ENCODE measurements at regions not wholly inside any gene's neighbourhood (a gene's known extent, or its start where the extent isn't known, plus 50 kb on each side); places are given as distances from the start of the nearest gene placed in this dataset.
"Not testable (repeated sequence)": the region's sequence is repeated elsewhere in the genome, so short reads cannot be mapped to it uniquely, and the experiment has no call there.

GRCh38 chr3:25897019-25897418, 107.1 kb downstream of the OXSM start:
- DNase-seq, result no peak

- no peak for DNase-seq
Observed at GRCh38 chr3:25899352-25900101, 109.6 kb downstream of the OXSM start.

- DNase-seq, result no peak
Observed at GRCh38 chr3:25900161-25900560, 110.3 kb downstream of the OXSM start.

- no peak for DNase-seq
Observed at GRCh38 chr3:25901796-25902195, 111.9 kb downstream of the OXSM start.

GRCh38 chr3:25902586-25902985, 112.7 kb downstream of the OXSM start:
- no peak for DNase-seq

- no peak for DNase-seq
Observed at GRCh38 chr3:25903371-25904129, 113.7 kb downstream of the OXSM start.

GRCh38 chr3:25904206-25904605, 114.3 kb downstream of the OXSM start:
- no peak for DNase-seq

- no peak for DNase-seq
Observed at GRCh38 chr3:25906132-25906906, 116.4 kb downstream of the OXSM start.

GRCh38 chr3:25907081-25907480, 117.2 kb downstream of the OXSM start:
- no peak for DNase-seq

GRCh38 chr3:25910105-25910504, 120.2 kb downstream of the OXSM start:
- no peak for DNase-seq

GRCh38 chr3:25910997-25911396, 121.1 kb downstream of the OXSM start:
- DNase-seq, result no peak

GRCh38 chr3:25911525-25912295, 121.8 kb downstream of the OXSM start:
- no peak for DNase-seq

- DNase-seq, result no peak
Observed at GRCh38 chr3:25913179-25913578, 123.3 kb downstream of the OXSM start.

- DNase-seq, result no peak
Observed at GRCh38 chr3:25915673-25916072, 125.8 kb downstream of the OXSM start.

GRCh38 chr3:25916321-25916720, 126.4 kb downstream of the OXSM start:
- DNase-seq, result no peak

GRCh38 chr3:25931967-25932366, 142.1 kb downstream of the OXSM start:
- not testable (repeated sequence) for DNase-seq

GRCh38 chr3:25938566-25939325, 148.9 kb downstream of the OXSM start:
- DNase-seq, result no peak

GRCh38 chr3:25940935-25941334, 151.0 kb downstream of the OXSM start:
- no peak for DNase-seq

- DNase-seq, result no peak
Observed at GRCh38 chr3:25944329-25944728, 154.4 kb downstream of the OXSM start.

GRCh38 chr3:25945366-25945765, 155.5 kb downstream of the OXSM start:
- DNase-seq, result no peak

GRCh38 chr3:25945836-25946235, 155.9 kb downstream of the OXSM start:
- DNase-seq, result no peak

- no peak for DNase-seq
Observed at GRCh38 chr3:25952133-25952532, 162.2 kb downstream of the OXSM start.
